HFFc6 (cell line): ENCODE measurements at regions not wholly inside any gene's neighbourhood (a gene's known extent, or its start where the extent isn't known, plus 50 kb on each side); places are given as distances from the start of the nearest gene placed in this dataset.

Experiments used
- DNase-seq: peaks from one replicate; pipeline ENCODE4 v3.0.0-alpha.2; 2018
- H3K27ac Mint-ChIP-seq: 2 replicates; pipeline ENCODE4 v1.8.0; 2020; ENCODE audit warnings: mild to moderate bottlenecking, mixed read lengths
- H3K27me3 Mint-ChIP-seq: 2 replicates; pipeline ENCODE4 v1.8.0; 2021; ENCODE audit warnings: mild to moderate bottlenecking, moderate library complexity, mixed read lengths; ENCODE audit not compliant: insufficient read depth
- H3K36me3 Mint-ChIP-seq: 2 replicates; pipeline ENCODE4 v1.8.0; 2021; ENCODE audit warnings: low read depth, mixed read lengths
- H3K4me1 Mint-ChIP-seq: 2 replicates; pipeline ENCODE4 v1.8.0; 2020; ENCODE audit warnings: low read depth, mixed read lengths
- H3K4me3 Mint-ChIP-seq: 2 replicates; pipeline ENCODE4 v1.8.0; 2020; ENCODE audit warnings: mild to moderate bottlenecking, moderate library complexity, mixed read lengths
- H3K9me3 Mint-ChIP-seq: 2 replicates; pipeline ENCODE4 v1.8.0; 2020; ENCODE audit warnings: mild to moderate bottlenecking, mixed read lengths
- TF ChIP-seq, protein P1 (sequence below): fragments of 200-600 bp; sonication (generic); IDR thresholded peaks from 2 replicates; pipeline ENCODE4 v1.5.0; 2021; ENCODE audit warnings: antibody characterized with exemption, mild to moderate bottlenecking

DNA sequence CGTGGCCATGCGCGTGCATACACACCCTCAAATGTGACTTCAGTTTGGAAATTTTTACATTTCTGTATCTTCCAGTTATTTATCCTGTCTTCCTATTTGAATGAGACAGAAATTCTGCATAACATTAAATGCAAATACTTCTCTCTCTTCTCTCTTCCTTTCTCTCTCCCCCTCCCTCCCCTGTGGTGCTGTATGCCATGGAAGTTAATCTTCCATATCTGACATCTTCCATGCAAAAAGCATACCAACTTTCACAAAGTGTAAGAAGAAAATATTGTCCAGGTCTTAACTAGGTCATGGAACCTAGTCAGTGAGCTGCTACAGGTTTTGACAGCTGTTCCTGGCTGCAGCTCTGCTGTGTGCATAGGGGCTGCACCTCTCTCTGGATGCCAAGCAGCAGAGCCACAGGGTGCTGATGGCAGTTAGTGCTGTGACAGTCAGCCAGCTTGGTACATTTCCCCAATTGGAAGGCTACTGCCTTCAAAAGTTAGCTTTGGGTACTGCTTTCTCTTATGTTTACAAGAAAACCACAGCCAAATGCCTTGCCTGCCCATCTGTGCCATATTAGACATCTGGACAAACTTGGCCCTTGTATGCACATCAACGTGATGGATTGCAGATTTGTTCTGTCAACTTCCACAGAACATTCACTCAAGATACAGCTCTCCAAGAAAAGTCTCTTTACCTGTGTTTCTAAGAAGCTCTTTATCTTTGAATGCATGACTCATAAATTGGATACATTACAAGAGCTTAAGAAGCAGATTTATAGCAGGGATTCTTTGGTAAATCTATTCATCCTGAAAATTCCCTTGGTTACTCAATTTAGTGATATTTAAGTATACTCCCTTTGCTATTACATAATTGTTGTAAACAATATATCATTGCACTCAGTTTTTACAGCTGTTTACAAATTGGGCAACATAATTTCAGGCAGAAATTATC lies 623.8 kb downstream of the EPHA5 start:
- H3K4me3 Mint-ChIP-seq, result no peak overlapping the region
- no peaks in the 10 kb centered on the region for H3K27me3 Mint-ChIP-seq
- H3K9me3 Mint-ChIP-seq, result peaks cover 20% of the 10 kb centered on the region
- TF ChIP-seq, protein P1, sequence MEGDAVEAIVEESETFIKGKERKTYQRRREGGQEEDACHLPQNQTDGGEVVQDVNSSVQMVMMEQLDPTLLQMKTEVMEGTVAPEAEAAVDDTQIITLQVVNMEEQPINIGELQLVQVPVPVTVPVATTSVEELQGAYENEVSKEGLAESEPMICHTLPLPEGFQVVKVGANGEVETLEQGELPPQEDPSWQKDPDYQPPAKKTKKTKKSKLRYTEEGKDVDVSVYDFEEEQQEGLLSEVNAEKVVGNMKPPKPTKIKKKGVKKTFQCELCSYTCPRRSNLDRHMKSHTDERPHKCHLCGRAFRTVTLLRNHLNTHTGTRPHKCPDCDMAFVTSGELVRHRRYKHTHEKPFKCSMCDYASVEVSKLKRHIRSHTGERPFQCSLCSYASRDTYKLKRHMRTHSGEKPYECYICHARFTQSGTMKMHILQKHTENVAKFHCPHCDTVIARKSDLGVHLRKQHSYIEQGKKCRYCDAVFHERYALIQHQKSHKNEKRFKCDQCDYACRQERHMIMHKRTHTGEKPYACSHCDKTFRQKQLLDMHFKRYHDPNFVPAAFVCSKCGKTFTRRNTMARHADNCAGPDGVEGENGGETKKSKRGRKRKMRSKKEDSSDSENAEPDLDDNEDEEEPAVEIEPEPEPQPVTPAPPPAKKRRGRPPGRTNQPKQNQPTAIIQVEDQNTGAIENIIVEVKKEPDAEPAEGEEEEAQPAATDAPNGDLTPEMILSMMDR, result no peak
- H3K4me1 Mint-ChIP-seq, result no peaks in the 10 kb centered on the region
- no peaks in the 10 kb centered on the region for H3K36me3 Mint-ChIP-seq
- no peak for DNase-seq
- H3K27ac Mint-ChIP-seq, result no peak overlapping the region

DNA sequence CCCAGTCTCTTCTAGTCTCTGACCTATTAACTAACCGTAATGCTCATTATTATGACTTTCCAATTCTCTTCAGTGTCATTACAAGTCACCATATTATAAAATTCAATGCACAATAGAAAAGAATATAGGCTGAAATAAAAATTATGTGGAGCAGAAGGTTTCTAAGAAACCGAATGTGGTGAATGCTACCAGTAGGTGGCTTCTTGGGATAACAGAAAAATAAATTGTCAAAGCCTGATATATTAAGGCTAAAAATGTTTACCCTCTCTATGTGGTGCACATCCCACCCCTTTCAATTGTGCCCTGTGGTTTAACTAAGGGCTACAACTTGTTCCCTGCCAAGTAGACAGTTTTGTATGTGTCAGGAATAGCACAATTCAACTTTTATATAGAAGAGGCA lies 624.6 kb upstream of the TECRL start:
- no peak overlapping the region for H3K4me3 Mint-ChIP-seq
- TF ChIP-seq, protein P1, result peak; percentile 31; the same call in 1 of the 2 replicates
- H3K27ac Mint-ChIP-seq, result no peak overlapping the region
- peaks cover 39% of the 10 kb centered on the region for H3K9me3 Mint-ChIP-seq
- H3K4me1 Mint-ChIP-seq, result no peaks in the 10 kb centered on the region
- H3K27me3 Mint-ChIP-seq, result no peaks in the 10 kb centered on the region
- no peaks in the 10 kb centered on the region for H3K36me3 Mint-ChIP-seq
- DNase-seq, result no peak

- Mint-ChIP-seq H3K36me3 (no peaks in the 10 kb centered on the region), H3K27me3 (no peaks in the 10 kb centered on the region), H3K9me3 (peaks cover 48% of the 10 kb centered on the region), H3K4me1 (no peaks in the 10 kb centered on the region), H3K27ac (no peak overlapping the region), H3K4me3 (no peak overlapping the region)
- no peak for DNase-seq
- TF ChIP-seq, protein P1, result no peak
Measured at GRCh38 chr4:65028592-65028991, 619.3 kb upstream of the TECRL start.

GRCh38 chr4:65023883-65024670 lies 614.8 kb upstream of the TECRL start:
- no peaks in the 10 kb centered on the region for H3K36me3 Mint-ChIP-seq
- no peak overlapping the region for H3K27ac Mint-ChIP-seq
- DNase-seq, result no peak
- TF ChIP-seq, protein P1, result no peak
- H3K4me1 Mint-ChIP-seq, result no peaks in the 10 kb centered on the region
- peaks cover 27% of the 10 kb centered on the region for H3K9me3 Mint-ChIP-seq
- H3K4me3 Mint-ChIP-seq, result no peak overlapping the region
- H3K27me3 Mint-ChIP-seq, result no peaks in the 10 kb centered on the region; the same call in 1 of the 2 replicates

- DNase-seq, result no peak
- TF ChIP-seq, protein P1, result no peak
- Mint-ChIP-seq H3K27me3 (no peaks in the 10 kb centered on the region; the same call in 1 of the 2 replicates), H3K36me3 (no peaks in the 10 kb centered on the region), H3K4me1 (no peaks in the 10 kb centered on the region), H3K27ac (no peak overlapping the region), H3K9me3 (peaks cover 18% of the 10 kb centered on the region), H3K4me3 (no peak overlapping the region)
Measured at GRCh38 chr4:65023081-65023480, 613.8 kb upstream of the TECRL start.
